NCI-H460 (cell line): ENCODE measurements at regions not wholly inside any gene's neighbourhood (a gene's known extent, or its start where the extent isn't known, plus 50 kb on each side); places are given as distances from the start of the nearest gene placed in this dataset.
"Not testable (repeated sequence)": the region's sequence is repeated elsewhere in the genome, so short reads cannot be mapped to it uniquely, and the experiment has no call there.

Source experiments
- DNase-seq: peaks from one replicate; pipeline ENCODE4 v3.0.0-alpha.2; 2016; ENCODE audit warnings: low read depth; ENCODE audit errors: extremely low read depth

DNA sequence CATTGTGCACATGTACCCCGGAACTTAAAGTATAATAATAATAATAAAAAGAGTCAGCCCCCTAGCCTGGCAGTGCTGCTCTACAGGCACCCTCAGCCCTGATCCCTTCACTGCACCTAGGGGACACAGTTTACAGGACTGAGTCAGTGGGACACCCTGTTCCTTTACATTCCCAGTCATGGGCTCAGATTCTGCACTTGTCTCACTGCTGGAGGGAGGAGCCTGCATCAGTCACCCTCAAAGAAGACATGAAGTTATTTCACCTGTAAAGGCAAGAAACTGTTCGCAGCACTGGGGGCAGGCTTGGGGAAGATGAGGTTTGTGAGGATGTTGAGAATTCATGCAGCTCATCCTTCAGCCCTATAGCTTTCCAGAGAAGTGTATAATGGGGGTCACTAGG, 50.7 kb upstream of the VPREB1 start:
- no peak for DNase-seq

DNA sequence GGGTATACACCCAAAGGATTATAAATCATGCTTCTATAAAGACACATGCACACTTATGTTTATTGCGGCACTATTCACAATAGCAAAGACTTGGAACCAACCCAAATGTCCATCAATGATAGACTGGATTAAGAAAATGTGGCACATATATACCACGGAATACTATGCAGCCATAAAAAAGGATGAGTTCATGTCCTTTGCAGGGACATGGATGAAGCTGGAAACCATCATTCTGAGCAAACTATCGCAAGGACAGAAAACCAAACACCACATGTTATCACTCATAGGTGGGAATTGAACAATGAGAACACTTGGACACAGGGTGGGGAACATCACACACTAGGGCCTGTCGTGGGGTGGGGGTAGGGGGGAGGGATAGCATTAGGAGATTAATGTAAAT, 51.1 kb upstream of the VPREB1 start:
- DNase-seq = not testable (repeated sequence)

DNA sequence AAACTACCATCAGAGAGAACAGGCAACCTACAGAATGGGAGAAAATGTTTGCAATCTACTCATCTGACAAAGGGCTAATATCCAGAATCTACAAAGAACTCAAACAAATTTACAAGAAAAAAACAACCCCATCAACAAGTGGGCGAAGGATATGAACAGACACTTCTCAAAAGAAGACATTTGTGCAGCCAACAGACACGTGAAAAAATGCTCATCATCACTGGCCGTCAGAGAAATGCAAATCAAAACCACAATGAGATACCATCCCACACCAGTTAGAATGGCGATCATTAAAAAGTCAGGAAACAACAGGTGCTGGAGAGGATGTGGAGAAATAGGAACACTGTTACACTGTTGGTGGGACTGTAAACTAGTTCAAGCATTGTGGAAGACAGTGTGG, 51.6 kb upstream of the VPREB1 start:
- not testable (repeated sequence) for DNase-seq

DNA sequence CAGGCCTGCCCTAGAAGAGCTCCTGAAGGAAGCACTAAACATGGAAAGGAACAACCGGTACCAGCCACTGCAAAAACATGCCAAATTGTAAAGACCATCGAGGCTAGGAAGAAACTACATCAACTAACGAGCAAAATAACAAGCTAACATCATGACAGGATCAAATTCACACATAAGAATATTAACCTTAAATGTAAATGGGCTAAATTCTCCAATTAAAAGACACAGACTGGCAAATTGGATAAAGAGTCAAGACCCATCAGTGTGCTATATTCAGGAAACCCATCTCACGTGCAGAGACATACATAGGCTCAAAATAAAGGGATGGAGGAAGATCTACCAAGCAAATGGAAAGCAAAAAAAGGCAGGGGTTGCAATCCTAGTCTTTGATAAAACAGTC, 54.8 kb upstream of the VPREB1 start:
- not testable (repeated sequence) for DNase-seq

DNA sequence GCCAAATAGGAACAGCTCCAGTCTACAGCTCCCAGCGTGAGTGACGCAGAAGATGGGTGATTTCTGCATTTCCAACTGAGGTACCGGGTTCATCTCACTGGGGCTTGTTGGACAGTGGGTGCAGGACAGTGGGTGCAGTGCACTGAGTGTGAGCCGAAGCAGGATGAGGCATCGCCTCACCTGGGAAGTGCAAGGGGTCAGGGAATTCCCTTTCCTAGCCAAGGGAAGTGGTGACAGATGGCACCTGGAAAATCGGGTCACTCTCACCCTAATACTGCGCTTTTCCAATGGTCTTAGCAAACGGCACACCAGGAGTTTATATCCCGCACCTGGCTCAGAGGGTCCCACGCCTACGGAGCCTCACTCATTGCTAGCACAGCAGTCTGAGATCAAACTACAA, 56.7 kb upstream of the VPREB1 start:
- not testable (repeated sequence) for DNase-seq

DNA sequence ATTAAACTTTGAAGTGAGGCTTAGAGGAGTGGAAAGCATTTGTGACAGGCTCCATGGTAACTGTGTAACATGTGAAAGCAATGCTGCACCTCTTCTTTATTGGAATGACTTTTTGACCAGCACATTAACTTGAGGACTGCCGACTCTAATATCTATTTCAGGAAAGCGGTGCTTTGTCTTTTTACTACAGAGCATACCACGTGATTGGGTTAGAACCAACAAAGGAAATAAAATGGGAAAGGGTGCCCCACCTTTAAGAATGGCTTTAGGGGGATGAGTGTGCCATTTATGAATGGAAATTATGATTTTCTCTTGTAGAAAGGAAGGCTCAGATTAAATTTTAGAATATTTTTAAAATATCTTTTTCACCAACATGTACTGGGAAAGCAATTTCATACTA, 57.3 kb upstream of the VPREB1 start:
- DNase-seq = no peak

DNA sequence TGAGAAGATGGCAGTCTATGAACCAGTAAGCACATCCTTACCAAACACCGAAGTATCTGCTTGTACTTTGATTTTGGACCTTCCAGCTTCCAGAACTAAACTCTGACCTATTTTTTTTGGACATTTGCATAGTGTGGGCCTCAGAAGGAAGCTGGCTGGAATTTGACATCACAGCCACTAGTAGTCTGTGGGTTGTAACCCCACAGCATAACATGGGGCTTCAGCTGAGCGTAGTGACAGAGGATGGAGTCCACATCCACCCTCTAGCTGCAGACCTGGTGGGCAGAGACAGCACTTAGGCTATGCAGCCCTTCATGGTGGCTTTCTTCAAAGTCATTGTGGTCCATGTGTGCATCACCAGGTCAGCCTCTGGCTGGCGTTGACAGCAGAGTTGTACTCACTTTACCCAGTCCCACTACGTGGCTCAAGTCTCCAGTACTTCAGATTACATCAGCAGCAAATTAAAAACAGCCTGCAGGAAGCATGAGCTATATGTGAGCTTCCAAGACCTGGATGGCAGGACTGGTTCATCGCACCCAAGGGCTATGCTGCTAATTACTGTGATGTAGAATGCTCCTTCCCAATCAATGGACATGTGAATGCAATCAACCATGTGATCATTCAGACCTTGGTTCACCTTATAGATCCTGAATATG, 58.6 kb upstream of the VPREB1 start:
- DNase-seq = no peak

DNA sequence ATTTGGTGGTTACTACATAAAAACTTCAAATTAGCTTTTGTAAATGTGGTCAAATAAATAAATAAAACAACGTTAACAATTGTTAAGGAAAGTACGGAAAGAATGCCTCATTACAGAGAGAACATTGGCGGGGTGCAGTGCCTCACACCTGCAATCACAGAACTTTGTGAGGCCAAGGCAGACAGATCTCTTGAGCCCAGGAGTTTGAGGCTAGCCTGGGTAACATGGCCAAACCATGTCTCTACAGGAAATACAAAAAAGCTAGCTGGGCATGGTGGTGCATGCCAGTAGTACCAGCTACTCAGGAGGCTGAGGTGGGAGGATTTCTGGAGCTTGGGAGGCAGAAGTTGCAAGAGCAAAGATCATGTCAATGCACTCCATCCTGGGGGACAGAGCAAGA, 59.4 kb upstream of the VPREB1 start:
- DNase-seq = no peak

DNA sequence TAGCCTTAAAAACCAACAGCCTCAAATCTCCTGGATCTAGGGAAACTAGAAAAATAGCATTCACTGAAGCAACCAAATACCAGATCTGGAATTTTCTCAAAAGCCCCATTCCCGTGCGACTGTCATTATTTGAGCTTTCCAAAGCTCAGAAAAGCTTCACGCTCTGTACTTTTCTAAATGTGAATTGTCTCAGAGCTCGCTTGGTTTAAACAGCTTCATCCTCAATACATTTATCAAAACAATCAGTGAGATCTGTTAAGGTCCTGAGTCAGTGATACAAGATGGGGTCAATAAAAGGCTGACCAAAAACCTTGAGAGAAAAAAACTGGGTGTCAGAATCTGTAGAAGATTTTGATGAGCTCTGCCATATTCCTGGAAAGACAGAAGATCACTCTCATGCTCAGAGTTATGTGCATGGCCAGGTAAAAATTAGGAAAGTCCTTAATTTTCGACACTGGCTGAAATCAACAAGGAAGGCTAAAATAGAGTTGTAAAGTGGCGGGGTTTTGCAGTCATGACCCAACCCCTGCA, 60.2 kb upstream of the VPREB1 start:
- DNase-seq = no peak

DNA sequence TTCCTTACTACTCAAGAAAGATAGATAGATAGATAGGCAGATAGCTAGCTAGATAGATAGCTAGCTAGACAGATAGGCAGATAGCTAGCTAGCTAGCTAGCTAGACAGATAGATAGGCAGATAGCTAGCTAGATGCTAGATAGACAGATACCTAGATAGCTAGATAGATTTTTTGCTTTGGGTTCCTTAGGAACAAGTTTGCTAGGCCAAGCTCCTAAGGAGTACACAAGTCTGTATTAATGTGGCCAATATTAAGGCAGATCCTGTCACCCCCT, 61.7 kb upstream of the VPREB1 start:
- no peak for DNase-seq

DNA sequence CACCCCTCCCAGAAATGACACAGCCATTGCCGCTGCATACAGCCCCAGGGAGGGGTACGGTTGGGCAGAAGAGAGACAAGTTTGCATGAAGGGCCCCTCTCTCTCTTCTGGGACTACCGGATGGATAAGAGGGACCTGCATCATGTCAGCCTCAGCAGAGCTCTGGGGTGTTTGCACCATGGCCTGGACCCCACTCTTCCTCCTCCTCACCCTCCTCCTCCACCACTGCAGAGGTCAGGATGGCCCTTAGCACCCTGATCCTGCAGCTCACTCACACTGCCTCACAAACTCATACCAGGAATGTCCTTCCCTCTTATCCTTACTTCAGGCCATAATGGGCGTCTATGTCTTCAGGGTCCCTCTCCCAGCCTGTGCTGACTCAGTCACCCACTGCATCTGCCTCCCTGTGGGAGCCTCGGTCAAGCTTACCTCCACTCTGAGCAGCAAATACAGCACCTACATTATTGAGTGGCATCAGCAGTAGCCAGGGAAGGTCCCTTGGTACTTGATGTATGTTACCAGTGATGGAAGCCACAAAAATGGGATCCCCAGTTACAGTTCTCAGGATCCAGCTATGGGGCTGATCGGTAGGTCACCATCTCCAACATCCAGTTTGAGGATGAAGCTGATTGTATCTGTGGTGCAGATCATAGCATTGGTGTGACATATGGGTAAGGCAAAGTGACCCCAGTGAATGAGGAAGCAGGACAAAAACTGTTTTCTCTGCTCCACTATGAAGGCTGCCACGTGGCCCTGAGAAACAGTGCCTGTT, 62.2 kb upstream of the VPREB1 start:
- no peak for DNase-seq

DNA sequence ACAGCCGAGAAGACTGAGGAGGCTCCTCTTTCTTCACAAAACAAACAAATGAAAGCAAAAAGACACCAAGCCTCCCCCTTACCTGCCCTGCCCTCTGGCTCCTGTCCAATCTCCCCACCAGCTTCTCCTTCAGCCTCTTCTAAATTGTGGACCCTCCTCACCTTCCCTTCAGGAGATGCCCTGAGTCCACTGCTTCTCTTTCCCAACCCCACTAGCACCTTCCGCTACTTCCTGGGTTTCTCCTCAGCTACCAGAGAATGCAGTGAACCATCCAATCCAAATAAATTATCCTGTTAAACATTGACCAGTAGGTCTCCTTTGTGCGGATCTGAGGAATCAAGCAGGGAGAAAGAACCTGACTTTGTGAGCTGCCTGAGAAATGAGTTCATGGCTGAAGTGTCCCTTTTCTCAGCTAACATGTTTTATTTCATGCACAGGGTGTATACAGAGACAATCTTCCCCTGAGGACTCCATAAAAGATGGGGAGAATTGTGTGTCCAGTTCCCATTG, 63.2 kb upstream of the VPREB1 start:
- no peak for DNase-seq

DNA sequence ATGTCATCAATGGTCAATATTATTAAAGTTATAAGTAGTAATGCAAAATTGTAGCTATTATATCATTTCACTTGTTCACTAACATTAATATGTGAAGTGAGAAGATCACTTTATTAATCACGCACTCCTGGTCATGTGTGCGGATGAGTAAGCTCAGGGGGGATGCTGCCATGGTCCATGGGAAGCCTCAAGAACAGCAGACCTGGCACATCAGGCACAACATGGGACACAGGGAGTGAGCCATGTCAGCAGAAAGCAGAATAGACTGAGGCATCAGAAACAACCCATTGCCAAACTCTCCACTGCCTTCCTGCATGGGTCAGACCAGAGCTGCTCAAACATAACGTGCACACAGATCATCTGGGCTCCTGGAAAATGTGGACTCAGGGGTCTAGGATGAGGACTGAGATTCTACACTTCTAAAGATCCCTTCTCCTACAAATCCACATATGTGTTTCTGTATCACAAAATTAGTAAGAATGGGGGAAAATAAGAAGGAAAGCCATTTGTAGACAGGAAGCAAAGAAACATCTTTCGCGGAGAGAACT, 63.8 kb upstream of the VPREB1 start:
- no peak for DNase-seq

DNA sequence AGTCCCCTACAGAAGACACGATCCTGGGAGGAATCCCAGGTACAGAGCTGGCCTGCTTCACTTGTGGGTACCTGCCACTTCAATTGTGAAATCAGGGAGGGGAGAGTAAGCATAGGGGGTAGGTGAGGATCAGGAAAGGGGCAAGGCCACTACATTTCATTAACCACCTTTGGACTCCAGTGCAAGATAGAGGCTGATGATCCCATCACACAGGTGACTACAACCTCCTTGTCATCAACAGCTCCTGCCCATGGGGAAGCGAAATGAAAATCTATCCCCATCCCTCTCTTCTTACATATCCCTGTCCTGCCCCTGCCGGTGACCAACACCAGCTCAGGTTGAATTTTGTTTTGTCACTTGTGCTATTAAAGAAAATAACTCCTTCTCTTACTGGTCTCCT, 64.7 kb upstream of the VPREB1 start:
- DNase-seq = no peak

DNA sequence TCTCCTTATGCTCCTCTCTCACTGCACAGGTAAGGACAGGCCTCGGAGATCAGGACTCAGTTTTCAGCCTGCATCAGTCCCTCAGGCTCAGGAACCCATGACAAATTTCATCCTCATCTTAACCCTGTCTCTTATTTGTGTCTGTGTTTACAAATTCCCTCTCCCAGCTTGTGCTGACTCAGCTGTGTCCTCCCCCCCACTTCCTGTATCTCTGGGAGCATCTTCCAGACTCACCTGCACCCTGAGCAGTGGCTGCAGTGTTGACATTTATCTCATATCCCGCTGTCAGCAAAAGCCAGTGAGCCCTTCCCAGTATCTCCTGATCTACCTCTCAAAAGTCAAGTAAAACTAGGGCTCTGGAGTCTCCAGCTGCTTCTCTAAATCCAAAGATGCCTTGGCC, 65.6 kb upstream of the VPREB1 start:
- DNase-seq = no peak

DNA sequence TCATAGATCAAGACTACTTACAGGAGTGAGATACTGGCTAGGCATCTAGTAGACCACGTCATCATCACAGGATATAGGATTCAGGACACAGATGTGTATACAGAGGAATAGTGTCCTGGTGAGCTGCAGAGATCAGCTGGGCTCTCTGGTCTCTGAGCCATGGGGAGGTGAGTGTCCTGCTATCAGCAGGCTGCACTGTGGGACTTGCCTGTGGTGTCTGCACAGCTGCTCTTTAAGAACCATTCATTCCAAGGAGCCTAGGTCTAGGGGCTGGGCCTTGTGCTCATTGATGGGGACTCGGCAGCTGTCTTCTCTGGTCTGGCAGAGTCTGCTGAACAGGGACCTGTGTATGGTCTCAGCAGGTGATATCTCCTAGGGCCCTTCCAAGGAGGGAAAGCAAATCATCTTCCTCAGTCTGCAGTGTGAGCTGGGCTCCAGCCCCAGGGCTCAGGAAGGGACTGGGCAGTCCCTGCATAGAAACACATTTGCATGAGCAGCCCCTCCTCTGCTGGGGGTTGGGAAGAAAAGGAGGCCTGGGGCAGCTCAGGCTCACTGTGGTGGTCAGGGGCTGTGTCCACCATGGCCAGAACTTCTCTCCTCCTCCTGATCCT, 66.1 kb upstream of the VPREB1 start:
- DNase-seq = no peak

DNA sequence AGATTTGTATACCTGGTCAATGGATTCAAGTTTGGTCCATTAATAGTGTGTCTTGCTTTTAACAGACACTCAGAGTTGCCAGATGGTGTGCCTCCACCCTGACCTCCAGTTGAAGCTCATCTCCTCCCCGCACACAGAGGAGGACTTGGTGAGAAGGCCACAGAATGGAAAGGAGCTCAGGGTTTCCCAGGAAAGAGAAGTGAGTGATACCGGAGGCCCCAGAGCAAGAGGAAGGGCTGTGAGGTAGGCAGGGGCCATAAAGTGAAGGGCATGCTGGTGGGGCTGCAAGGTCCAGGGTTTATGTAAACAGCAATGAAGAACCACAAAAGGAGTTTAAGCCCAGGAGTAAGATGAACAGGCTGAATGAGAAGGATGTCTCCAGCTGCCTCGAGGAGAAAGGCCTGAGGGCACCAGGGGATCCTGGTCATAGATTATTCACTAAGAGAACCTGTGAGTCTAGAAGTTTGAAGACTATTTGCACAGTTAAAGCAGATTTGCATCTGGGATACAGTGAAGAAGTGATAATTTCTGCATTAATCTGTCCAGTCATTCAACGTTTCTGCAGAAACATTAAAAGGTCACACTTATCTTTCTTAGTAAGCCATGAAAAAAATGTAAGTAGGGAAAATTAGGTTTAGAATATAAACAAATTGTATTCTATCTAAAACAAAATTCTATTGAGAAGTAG, 67.5 kb upstream of the VPREB1 start:
- no peak for DNase-seq

DNA sequence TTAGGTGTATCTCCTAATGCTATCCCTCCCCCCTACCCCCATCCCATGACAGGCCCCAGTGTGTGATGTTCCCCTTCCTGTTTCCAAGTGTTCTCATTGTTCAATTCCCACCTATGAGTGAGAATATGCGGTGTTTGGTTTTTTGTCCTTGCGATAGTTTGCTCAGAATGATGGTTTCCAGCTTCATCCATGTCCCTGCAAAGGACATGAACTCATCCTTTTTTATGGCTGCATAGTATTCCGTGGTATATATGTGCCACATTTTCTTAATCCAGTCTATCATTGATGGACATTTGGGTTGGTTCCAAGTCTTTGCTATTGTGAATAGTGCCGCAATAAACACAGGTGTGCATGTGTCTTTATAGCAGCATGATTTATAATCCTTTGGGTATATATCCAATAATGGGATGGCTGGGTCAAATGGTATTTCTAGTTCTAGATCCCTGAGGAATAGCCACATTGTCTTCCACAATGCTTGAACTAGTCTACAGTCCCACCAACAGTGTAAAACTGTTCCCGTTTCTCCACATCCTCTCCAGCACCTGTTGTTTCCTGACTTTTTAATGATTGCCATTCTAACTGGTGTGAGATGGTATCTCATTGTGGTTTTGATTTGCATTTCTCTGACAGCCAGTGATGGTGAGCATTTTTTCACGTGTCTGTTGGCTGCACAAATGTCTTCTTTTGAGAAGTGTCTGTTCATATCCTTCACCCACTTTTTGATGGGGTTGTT, 71.5 kb upstream of the VPREB1 start:
- DNase-seq = not testable (repeated sequence)

DNA sequence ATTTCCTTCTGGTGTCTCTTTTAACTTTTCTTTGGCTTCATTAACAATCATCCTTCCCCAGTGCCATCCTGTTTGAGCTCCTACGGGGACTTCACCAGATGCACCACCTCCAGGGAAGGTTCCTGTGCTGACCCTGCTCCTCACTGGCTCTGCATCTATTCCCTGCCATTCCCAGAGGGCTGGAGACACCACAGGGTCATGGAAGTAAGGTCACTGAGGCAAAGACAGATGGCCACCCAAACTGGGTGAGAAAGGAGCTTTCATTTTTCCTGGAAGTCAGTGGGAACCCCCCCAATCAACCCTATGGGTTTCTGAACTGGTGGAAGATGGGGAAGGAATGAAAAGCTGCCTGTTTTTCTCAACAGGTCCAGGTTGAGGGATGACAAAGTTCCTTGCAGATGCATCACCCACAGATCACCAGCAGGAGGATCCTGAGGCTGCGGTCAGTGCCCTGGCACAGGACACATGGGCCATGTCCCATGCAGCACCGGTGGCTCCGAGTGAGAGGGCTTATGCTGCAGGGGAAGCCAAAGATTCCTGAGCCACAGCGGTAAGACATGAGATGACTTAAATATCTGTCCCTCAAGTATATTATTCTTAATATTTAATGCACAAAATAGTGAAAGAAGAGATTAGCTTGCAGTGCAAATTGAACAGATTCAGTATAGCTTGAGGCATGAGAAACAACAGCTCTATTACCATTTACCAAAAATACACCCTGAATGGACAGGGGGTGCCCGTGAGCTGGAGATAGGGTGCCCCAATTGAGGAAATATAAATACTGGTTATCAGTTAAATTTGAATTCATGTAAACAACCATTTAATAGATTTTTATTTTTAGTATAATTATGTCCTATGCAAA, 73.0 kb upstream of the VPREB1 start:
- DNase-seq = no peak
